SK-N-MC (cell line): ENCODE measurements at regions not wholly inside any gene's neighbourhood (a gene's known extent, or its start where the extent isn't known, plus 50 kb on each side); places are given as distances from the start of the nearest gene placed in this dataset.

Experiments used
- EZH2 ChIP-seq: fragments of 200-600 bp; sonication (generic); IDR thresholded peaks from one replicate; pipeline ENCODE4 v1.6.1; 2017; ENCODE audit warnings: antibody characterized with exemption
- FOXP2 ChIP-seq: optimal IDR thresholded peaks from 2 replicates; pipeline ENCODE3; 2011; ENCODE audit warnings: mild to moderate bottlenecking, moderate library complexity; ENCODE audit not compliant: insufficient read depth; ENCODE audit errors: extremely low read length, control extremely low read depth
- POLR2AphosphoS5 ChIP-seq: IDR thresholded peaks from 2 replicates; pipeline ENCODE4 v1.6.1; 2012; ENCODE audit warnings: mild to moderate bottlenecking, low read depth, low read length, borderline replicate concordance

GRCh38 chr7:149616898-149617297 is 119.3 kb upstream of the ZNF746 start:
- TF ChIP-seq POLR2AphosphoS5, result no peak
- no peak for TF ChIP-seq EZH2
- TF ChIP-seq FOXP2, result no peak
